ES-I3 (cell line): ENCODE measurements at regions not wholly inside any gene's neighbourhood (a gene's known extent, or its start where the extent isn't known, plus 50 kb on each side); places are given as distances from the start of the nearest gene placed in this dataset.

Experiments used
- H3K36me3 ChIP-seq: 2 replicates; pipeline ENCODE4 v1.6.1; 2013; ENCODE audit warnings: mild to moderate bottlenecking, low read length, control low read depth, moderate library complexity; ENCODE audit not compliant: insufficient read depth
- H3K4me1 ChIP-seq: 2 replicates; pipeline ENCODE4 v1.6.1; 2013; ENCODE audit warnings: mild to moderate bottlenecking, control low read depth, low read length; ENCODE audit not compliant: insufficient read depth
- H3K9ac ChIP-seq: 2 replicates; pipeline ENCODE4 v1.6.1; 2013; ENCODE audit warnings: low read depth, mild to moderate bottlenecking, low read length, moderate library complexity
- H3K9me3 ChIP-seq: 2 replicates; pipeline ENCODE4 v1.6.1; 2013; ENCODE audit warnings: mild to moderate bottlenecking, low read length, moderate library complexity; ENCODE audit not compliant: control insufficient read depth, insufficient read depth

DNA sequence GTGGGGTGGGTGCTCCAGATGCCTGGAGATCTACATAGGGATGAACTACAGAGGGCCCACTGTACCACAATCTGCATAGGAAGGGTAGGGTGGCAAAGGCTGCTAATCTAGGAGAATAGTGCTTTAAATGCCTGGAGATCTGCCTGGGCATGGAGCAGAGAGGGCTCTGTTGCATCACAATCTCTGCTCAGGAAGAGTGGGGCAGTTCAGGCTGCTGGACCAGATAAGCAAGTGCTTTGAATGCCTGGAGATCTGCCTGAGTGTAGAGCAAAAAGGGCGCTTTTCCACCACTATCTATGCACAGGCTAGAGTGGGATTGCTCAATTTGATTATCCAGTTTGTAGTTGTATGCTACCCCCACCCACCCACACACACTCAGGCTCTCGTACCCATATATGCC, 886.3 kb upstream of the SEL1L start:
- H3K9ac ChIP-seq = no peak overlapping the region
- H3K4me1 ChIP-seq = no peaks in the 10 kb centered on the region
- H3K9me3 ChIP-seq = no peaks in the 10 kb centered on the region
- no peaks in the 10 kb centered on the region for H3K36me3 ChIP-seq

DNA sequence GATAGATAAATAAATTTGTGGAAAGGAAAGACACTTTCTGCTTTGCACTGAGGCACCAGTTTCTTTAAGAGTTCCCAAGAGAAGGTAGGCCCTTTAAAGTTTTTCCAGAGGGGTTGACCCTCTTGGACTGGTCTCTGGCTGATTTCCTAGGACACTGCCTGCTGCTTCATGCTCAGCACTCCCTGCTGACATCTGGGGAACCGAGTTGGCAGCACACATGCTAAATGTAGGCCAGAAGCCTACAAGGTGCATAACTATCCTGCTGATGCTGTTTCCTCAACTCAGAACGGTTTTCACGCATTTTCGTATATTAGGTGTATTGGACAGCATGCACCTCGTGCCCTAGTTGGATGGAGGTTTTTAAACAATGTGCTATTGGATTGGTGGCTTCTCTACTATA, 887.2 kb upstream of the SEL1L start:
- Histone ChIP-seq H3K36me3 (no peaks in the 10 kb centered on the region), H3K4me1 (no peaks in the 10 kb centered on the region), H3K9ac (no peak overlapping the region), H3K9me3 (no peaks in the 10 kb centered on the region)

DNA sequence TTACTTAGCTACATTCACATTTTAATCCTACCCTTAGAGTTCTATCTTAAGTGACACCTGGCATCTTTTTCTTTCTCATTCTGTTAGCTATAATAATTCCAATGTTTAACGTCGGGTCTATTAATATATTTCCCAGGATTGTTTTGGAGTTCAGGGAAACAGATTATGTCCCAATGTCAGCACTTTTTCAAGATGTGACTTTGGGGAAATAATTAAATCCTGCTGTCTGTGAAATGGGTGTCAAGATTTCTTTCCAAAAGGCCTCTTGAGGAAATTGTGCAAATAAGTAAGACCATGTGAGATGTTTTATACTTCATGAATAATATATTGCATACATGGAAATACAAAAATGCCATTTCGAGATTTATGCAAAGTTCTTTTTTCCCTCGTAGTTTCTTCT, 887.6 kb upstream of the SEL1L start:
- Histone ChIP-seq H3K9me3 (no peaks in the 10 kb centered on the region), H3K9ac (no peak overlapping the region), H3K4me1 (no peaks in the 10 kb centered on the region), H3K36me3 (no peaks in the 10 kb centered on the region)

DNA sequence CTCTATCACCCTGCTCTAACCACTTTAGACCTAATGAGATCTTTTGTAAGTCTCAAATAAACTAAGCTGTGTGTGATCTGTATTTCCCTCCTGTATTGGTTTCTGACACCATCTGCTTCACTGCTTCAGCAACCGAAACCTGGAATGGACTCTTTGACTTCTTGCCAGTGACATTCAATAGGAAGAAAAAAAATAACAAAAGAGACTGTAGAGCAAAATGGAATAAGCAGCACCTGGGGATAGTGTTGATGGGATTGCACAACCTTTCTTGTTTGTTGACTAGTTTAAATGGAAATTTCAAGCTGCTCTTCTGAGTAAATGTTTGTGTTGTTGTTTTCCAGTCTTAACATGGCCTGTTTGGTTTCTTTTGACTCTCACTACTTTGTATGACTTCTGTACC, 888.6 kb upstream of the SEL1L start:
- no peaks in the 10 kb centered on the region for H3K36me3 ChIP-seq
- no peaks in the 10 kb centered on the region for H3K9me3 ChIP-seq
- no peak overlapping the region for H3K9ac ChIP-seq
- no peaks in the 10 kb centered on the region for H3K4me1 ChIP-seq

DNA sequence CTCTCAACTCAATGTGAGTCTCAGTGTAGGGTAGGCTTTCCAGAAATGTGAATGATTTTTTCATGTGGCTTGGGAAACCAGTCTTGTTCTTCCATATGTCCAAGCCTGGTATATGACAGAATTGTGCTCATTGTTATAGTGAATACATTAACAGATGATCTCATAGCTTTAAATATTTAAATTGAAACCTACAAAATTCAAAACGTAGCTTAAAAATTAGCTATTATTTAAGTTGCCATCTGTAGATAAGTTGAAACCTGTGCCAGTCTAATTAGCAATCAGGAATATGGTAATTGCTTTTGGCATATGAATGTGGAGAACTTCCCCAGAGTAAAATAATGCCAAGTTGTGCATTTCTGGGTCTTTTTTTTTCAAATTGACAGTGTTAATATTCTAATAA, 891.6 kb upstream of the SEL1L start:
- no peaks in the 10 kb centered on the region for H3K36me3 ChIP-seq
- H3K4me1 ChIP-seq = no peaks in the 10 kb centered on the region
- no peaks in the 10 kb centered on the region for H3K9me3 ChIP-seq
- no peak overlapping the region for H3K9ac ChIP-seq

DNA sequence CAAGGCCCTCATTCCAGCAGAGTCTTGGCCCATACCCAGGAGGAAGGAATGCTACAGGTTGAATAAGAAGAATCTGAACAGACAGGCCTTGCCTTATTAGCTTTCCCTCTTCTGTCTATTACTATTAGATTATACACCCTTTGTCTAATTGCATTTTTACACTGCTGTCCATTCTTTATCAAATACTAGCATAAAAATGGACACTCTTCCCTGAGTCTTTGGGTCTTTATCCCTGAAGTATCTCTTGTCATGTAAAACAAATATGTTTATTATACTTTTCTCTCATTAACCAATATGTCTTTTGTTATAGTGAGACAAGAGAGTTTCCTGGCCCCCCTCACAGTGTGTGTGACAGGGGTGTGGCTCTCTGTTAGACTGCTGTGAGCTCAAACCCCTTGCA, 897.4 kb upstream of the SEL1L start:
- H3K36me3 ChIP-seq = no peaks in the 10 kb centered on the region
- H3K4me1 ChIP-seq = peaks cover 10% of the 10 kb centered on the region; the same call in 1 of the 2 replicates
- no peak overlapping the region for H3K9ac ChIP-seq
- H3K9me3 ChIP-seq = no peaks in the 10 kb centered on the region

DNA sequence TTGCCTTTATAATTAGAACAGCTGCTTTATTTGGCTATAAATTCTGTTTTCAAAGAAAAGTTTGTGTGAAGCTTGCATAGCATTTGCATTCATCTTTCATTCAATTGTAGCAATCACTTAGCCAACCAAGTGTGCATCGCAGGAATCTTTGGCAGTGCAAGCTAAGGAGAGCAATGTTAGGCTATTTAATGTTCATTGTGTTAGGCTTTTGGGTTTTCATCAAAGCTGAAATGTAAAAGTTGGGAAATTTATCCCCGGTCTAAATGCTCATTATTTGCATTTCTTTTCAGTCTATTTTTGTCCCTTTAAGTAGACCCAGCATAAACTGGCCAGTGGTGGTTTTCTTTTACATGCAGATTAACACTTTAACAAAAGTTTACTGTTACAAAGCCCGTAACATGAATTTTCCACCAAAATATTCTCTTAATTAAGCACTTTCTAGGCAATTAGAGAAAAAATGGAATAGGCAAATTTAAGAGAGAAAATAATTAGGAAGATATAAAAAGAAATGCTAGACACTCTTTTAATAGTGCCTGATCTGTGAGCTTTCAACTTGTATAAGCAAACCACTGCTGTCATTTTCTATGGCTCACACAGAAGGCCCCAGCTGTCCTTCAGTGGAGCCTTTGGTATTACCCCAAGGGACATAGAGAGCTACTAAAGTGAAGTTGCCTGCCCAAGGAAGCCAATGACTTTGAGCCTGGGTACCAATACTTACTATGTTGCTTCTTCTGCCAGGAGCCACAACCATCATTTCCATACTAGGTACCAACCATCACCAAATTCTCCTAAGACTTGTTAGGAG, 898.9 kb upstream of the SEL1L start:
- H3K4me1 ChIP-seq = peaks cover 10% of the 10 kb centered on the region; the same call in 1 of the 2 replicates
- no peak overlapping the region for H3K9ac ChIP-seq
- H3K36me3 ChIP-seq = no peaks in the 10 kb centered on the region
- no peaks in the 10 kb centered on the region for H3K9me3 ChIP-seq

DNA sequence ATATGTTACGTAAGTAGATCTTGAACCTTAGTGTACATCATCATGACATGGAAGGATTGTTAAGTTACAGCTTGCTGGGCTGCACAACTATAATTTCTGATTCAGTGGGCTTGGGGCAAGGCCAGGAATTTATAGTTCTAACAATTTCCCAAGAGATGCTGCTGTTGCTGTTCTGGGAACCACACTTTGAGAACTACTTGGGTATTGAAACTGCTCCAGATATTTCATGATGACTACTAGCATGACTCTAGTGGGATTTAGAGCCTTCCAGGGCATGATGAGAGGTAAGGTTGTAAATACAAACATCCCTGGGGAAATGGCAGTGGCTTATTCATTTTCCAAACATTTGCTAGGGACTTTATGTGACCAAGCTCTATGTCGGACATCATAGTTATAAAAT, 904.8 kb upstream of the SEL1L start:
- no peak overlapping the region for H3K9ac ChIP-seq
- no peaks in the 10 kb centered on the region for H3K36me3 ChIP-seq
- no peaks in the 10 kb centered on the region; the same call in 1 of the 2 replicates for H3K9me3 ChIP-seq
- no peaks in the 10 kb centered on the region for H3K4me1 ChIP-seq

DNA sequence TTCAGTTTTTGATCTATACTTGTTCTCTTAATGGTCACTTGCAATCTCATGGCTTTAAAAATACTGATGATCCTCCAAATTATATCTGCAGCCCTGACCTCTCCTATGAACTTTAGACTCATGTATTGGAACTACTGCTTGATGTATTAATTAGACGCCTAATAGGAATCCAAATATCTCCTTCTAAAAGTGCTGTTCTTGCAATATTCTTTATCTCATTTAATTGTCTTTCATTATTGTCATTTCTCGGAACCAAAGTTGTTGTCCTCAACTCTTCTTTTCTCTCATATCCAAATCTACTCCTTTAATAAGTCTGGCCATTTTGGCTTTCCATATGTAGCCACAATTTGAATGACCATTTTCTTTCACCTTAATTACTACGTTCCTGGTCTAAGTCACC, 907.6 kb upstream of the SEL1L start:
- Histone ChIP-seq H3K9ac (no peak overlapping the region), H3K36me3 (no peaks in the 10 kb centered on the region), H3K4me1 (no peaks in the 10 kb centered on the region), H3K9me3 (no peaks in the 10 kb centered on the region; the same call in 1 of the 2 replicates)

DNA sequence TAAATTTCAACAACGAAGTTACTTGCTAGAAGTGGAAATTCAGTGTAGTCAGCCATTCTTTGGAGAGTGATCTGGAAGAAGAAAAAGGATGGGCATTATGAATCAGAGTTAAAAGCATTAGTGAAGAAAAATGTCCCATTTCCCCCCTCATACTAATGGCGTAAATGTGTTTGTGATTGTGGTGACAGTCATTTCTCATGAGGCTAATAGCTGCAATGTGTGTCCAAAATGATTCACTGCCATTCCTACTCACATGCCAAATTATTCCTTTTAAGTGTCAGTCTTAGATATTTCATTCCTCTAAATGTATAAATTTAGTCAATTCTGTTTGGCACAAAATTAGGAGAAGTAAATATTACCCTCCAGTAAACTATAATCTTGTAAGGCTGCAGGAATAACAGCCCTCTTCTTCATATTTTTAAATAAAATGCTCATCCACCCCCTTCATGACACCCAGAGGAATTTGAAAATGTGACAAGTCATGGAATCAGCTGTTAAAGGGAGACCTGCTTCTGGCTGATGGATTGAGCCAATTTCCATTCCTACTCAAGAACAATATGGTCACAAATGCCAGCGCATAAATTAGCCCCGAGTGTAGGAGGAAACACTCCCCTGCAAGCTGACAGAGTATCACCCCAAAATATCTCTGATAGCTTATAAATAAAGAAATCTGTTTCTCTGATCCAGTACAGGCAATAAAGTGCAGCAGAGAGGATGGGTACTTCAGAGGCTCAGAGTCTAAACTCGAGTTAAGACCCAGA, 912.3 kb upstream of the SEL1L start:
- no peak overlapping the region for H3K9ac ChIP-seq
- H3K9me3 ChIP-seq = no peaks in the 10 kb centered on the region
- H3K36me3 ChIP-seq = no peaks in the 10 kb centered on the region
- H3K4me1 ChIP-seq = peaks cover 5% of the 10 kb centered on the region; the same call in 1 of the 2 replicates

DNA sequence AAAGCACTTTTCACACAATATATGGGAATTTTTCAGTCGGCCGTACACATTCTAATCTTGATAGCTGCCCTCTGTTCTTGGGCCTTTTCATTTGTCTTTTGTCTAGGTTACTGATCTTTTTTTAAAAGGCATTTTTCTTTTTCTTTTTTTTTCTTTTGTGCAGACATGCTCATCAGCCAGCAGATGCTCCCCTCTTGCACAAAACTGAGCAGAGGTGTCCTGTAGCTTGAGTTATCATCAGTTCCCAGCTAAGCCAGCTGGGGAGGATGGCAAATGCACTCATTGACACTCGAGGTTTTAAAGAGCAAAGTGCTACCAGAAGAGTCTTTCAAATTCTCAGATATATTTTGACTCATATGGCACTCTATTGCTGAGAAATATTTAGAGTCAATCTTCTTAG, 913.9 kb upstream of the SEL1L start:
- H3K9ac ChIP-seq = no peak overlapping the region
- peaks cover 5% of the 10 kb centered on the region; the same call in 1 of the 2 replicates for H3K4me1 ChIP-seq
- no peaks in the 10 kb centered on the region for H3K36me3 ChIP-seq
- H3K9me3 ChIP-seq = no peaks in the 10 kb centered on the region

DNA sequence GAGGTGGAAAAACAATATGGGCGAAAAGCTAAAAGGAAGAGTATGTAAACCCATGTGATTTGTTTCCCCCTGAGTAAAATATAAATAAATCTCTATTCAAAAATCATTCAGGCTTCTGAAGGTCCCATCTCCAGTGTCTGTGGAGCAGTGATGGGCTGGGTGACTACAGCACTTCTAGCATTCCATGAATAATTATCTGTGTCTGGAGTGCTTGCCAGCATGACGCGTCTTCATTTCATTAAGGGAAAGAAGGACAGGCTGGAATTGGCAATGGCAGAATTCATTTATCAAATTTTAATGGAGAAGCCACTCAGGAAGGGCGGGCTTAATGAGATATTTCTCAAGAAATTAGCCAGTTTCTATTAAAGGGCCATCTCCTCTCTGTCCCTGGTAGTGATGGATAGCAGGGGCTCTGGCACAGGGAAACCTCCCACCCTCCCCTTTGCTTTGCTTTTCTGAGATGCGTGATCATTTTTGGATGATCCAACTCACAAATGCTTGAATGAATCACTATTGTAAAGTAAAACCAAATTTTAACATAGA, 916.3 kb upstream of the SEL1L start:
- Histone ChIP-seq H3K4me1 (peaks cover 5% of the 10 kb centered on the region; the same call in 1 of the 2 replicates), H3K9me3 (no peaks in the 10 kb centered on the region), H3K36me3 (no peaks in the 10 kb centered on the region), H3K9ac (no peak overlapping the region)

DNA sequence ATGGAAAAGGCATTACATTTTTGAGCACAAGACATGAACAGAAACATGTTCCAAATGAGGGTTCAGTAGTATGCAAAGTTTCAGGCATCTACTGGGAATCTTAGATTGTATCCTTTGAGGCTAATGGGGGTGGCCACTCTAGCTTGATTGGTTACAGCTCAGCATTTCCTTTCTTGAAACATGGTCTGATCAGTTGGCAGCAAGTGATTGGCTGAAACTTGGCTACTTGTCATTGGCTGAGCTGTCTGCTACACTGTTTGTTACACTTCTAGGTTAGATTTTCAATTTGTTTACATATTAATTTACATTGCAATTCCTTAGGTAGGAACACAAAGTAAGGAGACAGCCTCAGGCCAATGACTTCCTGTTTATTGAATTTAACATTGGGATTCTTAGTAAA, 918.0 kb upstream of the SEL1L start:
- H3K4me1 ChIP-seq = peaks cover 5% of the 10 kb centered on the region; the same call in 1 of the 2 replicates
- H3K36me3 ChIP-seq = no peaks in the 10 kb centered on the region
- no peak overlapping the region for H3K9ac ChIP-seq
- H3K9me3 ChIP-seq = no peaks in the 10 kb centered on the region

DNA sequence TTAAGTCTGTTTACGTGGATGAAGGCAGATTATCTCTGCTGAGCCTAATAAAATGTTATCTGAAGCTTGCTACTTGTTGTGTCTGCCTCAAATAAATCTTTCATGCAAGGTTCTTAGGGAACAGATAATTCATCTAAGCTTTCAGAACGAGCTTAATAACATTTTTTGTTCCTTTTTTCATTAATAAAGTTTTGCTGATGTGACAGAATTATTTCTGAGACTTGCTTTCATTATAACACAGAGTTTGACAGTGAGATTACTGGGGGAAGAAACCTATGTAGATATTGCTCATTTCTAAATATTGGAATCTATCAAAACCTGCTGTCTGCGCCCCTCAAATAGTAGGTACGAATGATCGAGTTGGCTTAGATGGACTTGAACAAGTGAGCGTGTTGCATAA, 948.7 kb upstream of the SEL1L start:
- no peak overlapping the region for H3K9ac ChIP-seq
- no peaks in the 10 kb centered on the region for H3K36me3 ChIP-seq
- H3K4me1 ChIP-seq = no peaks in the 10 kb centered on the region
- no peaks in the 10 kb centered on the region for H3K9me3 ChIP-seq

DNA sequence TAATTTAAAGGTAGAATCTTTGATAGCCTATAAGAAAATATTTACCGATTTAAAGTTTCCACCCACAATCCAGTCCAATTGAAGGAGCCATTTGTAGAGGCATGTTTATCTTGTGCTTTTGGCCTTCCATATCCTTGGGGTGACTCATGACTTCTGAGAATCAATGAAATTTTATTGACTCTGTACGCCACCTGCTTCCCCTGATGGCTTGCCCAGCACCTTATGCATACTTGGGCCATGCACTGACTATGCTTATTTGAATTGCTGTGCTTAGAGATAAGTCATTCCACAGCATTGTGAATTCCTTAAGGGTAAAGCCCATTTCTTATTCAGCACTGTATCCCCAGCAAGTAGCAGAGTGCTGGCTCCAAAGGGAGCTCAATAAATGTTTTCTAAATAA, 954.8 kb upstream of the SEL1L start:
- no peaks in the 10 kb centered on the region for H3K4me1 ChIP-seq
- H3K36me3 ChIP-seq = no peaks in the 10 kb centered on the region
- H3K9me3 ChIP-seq = no peaks in the 10 kb centered on the region
- H3K9ac ChIP-seq = no peak overlapping the region
